OCI-LY7 (cell line): ENCODE measurements at regions not wholly inside any gene's neighbourhood (a gene's known extent, or its start where the extent isn't known, plus 50 kb on each side); places are given as distances from the start of the nearest gene placed in this dataset.

Experiments
- BruUV-seq: library from RNA; stranded (reverse); fragments of 400-500 nt; replicated peaks from 2 replicates; lab custom pipeline; 2021; lab: Mats Ljungman, UMichigan
- CTCF ChIA-PET: fragments of 300-600 bp; sonication (Branson Sonifier 250); formaldehyde crosslinking; loops from one replicate; lab custom pipeline; 2022; ENCODE audit warnings: antibody characterized with exemption; ENCODE audit not compliant: unreplicated experiment; lab: Charles Lee
- POLR2A ChIA-PET: fragments of 300-600 bp; sonication (Branson Sonifier 250); formaldehyde crosslinking; loops from one replicate; lab custom pipeline; 2022; ENCODE audit warnings: antibody characterized with exemption; lab: Charles Lee
- DNase-seq: peaks from one replicate; pipeline ENCODE4 v3.0.0-alpha.2; 2015; ENCODE audit warnings: low spot score
- H2AFZ ChIP-seq: fragments of 200-600 bp; sonication (generic), shearing (Covaris generic); 2 replicates; pipeline ENCODE4 v1.6.1; 2014; ENCODE audit warnings: mild to moderate bottlenecking, antibody characterized with exemption, low read length, moderate library complexity
- H3K27ac ChIP-seq: fragments of 200-600 bp; sonication (generic); 2 replicates; pipeline ENCODE4 v1.5.1; 2014; ENCODE audit warnings: mixed run types, low read depth, mild to moderate bottlenecking, moderate library complexity, low read length, inconsistent platforms; ENCODE audit not compliant: poor library complexity, severe bottlenecking
- H3K36me3 ChIP-seq: fragments of 200-600 bp; sonication (generic); 2 replicates; pipeline ENCODE4 v1.6.1; 2014; ENCODE audit warnings: mild to moderate bottlenecking, antibody characterized with exemption, low read length, moderate library complexity, mixed read lengths; ENCODE audit not compliant: insufficient read depth
- H3K4me1 ChIP-seq: fragments of 200-600 bp; sonication (generic); 2 replicates; pipeline ENCODE4 v1.5.1; 2014; ENCODE audit warnings: mild to moderate bottlenecking, low read length; ENCODE audit not compliant: insufficient read depth, poor library complexity, severe bottlenecking
- H3K4me2 ChIP-seq: fragments of 200-600 bp; sonication (generic); 2 replicates; pipeline ENCODE4 v1.6.1; 2014; ENCODE audit warnings: mild to moderate bottlenecking, low read length
- H3K4me3 ChIP-seq: fragments of 200-600 bp; sonication (generic); 2 replicates; pipeline ENCODE4 v1.5.1; 2014; ENCODE audit warnings: mild to moderate bottlenecking, low read depth, low read length; ENCODE audit not compliant: poor library complexity, severe bottlenecking
- H3K79me2 ChIP-seq: fragments of 200-600 bp; sonication (generic); 2 replicates; pipeline ENCODE4 v1.6.1; 2016; ENCODE audit warnings: low read depth, mild to moderate bottlenecking, low read length, moderate library complexity, mixed read lengths; ENCODE audit not compliant: insufficient read depth
- H3K9me2 ChIP-seq: fragments of 200-600 bp; sonication (generic); 2 replicates; pipeline ENCODE4 v1.6.1; 2016; ENCODE audit warnings: mild to moderate bottlenecking, low read length, mixed read lengths; ENCODE audit not compliant: insufficient read depth
- H3K9me3 ChIP-seq: fragments of 200-600 bp; sonication (generic); 2 replicates; pipeline ENCODE4 v1.6.1; 2014; ENCODE audit warnings: mild to moderate bottlenecking, mixed run types, low read length, mixed read lengths
- H4K20me1 ChIP-seq: fragments of 200-600 bp; sonication (generic); 2 replicates; pipeline ENCODE4 v1.6.1; 2014; ENCODE audit warnings: mild to moderate bottlenecking, antibody characterized with exemption, low read length, moderate library complexity, mixed read lengths; ENCODE audit not compliant: insufficient read depth
- CTCF ChIP-seq: fragments of 200-600 bp; sonication (generic); conservative IDR thresholded peaks from 2 replicates; pipeline ENCODE4 v1.5.1; 2014; ENCODE audit warnings: mild to moderate bottlenecking, antibody characterized with exemption, low read length, moderate library complexity, mixed read lengths
- EZH2phosphoT487 ChIP-seq: fragments of 200-600 bp; sonication (generic); IDR thresholded peaks from 2 replicates; pipeline ENCODE4 v1.6.1; 2018; ENCODE audit warnings: low read depth, borderline replicate concordance, mild to moderate bottlenecking, mixed run types, antibody characterized with exemption, low read length, moderate library complexity, mixed read lengths
- intact Hi-C: fragments of 100-400 bp; cut with micrococcal nuclease; formaldehyde crosslinking; loops from one replicate; pipeline ENCODE4 v1.10.0; 2022; ENCODE audit not compliant: unreplicated experiment

DNA sequence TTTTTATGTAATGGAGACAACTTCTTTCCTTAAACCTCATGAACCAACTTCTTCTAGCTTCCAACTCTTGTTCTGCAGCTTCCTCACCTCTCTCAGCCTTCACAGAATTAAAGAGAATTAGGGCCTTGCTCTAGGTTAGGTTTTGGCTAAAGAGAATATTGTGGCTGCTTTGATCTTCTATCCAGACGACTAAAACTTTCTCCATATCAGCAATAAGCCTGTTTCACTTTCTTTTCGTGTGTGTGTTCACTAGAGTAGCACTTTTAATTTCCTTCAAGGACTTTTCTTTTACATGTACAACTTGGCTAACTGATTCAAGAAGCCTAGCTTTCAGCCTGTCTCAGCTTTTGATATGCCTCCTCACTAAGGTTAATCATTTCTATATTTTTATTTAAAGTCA lies 596.1 kb upstream of the NRSN1 start:
- intact Hi-C loops = no loop called here
- CTCF ChIA-PET = no interaction called here

DNA sequence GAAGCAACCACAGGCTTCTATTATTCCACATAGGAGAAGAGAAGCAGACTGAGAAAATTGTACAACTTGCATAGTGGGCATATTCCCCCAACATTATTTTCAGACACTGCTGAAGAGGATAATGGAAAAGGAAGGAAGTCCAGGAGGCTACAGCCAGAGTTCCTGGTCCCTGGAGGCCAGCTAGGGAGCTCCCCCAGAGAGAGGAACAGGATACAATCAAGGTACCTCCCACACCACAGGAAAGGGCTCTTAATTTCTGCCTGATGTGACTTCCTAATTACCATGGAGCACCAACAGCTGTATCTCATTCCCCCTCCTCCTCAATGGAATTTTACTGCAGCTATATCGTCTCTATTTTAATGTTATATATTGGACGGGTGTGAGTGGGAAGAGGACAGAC lies 594.3 kb upstream of the NRSN1 start:
- H3K36me3 ChIP-seq = no peaks in the 10 kb centered on the region
- no peak overlapping the region for H3K4me2 ChIP-seq
- POLR2A ChIA-PET = no interaction called here
- H3K4me3 ChIP-seq = no peak overlapping the region
- intact Hi-C loops = no loop called here
- H3K79me2 ChIP-seq = no peaks in the 10 kb centered on the region
- CTCF ChIA-PET = no interaction called here
- no peaks in the 10 kb centered on the region for H3K4me1 ChIP-seq
- no peak for DNase-seq
- H3K9me2 ChIP-seq = no peaks in the 10 kb centered on the region
- no peak overlapping the region for H2AFZ ChIP-seq
- H3K9me3 ChIP-seq = no peaks in the 10 kb centered on the region
- TF ChIP-seq CTCF = no peak
- no peak for TF ChIP-seq EZH2phosphoT487
- H3K27ac ChIP-seq = no peak overlapping the region
- no TSS peak for BruUV-seq
- no peaks in the 10 kb centered on the region for H4K20me1 ChIP-seq

More for the DNA sequence above, 596.1 kb upstream of the NRSN1 start:
- TF ChIP-seq CTCF (no peak), EZH2phosphoT487 (no peak)
- POLR2A ChIA-PET = interaction anchor here (1.5 kb wide), 1 partner anchor 14 kb away, joined by 5 read pairs; no protein-coding TSS in a partner anchor
- Histone ChIP-seq H3K4me2 (no peak overlapping the region), H3K27ac (no peak overlapping the region), H4K20me1 (no peaks in the 10 kb centered on the region), H3K79me2 (no peaks in the 10 kb centered on the region), H3K4me1 (no peaks in the 10 kb centered on the region), H3K4me3 (no peak overlapping the region), H3K36me3 (no peaks in the 10 kb centered on the region), H3K9me2 (no peaks in the 10 kb centered on the region), H3K9me3 (no peaks in the 10 kb centered on the region), H2AFZ (no peak overlapping the region)
- no TSS peak for BruUV-seq
- no peak for DNase-seq

- no peak overlapping the region for H3K4me3 ChIP-seq
- H3K4me2 ChIP-seq = no peak overlapping the region
- H3K9me2 ChIP-seq = no peaks in the 10 kb centered on the region
- TF ChIP-seq CTCF (no peak), EZH2phosphoT487 (no peak)
- H3K27ac ChIP-seq = no peak overlapping the region
- H3K36me3 ChIP-seq = no peaks in the 10 kb centered on the region
- no peaks in the 10 kb centered on the region for H4K20me1 ChIP-seq
- CTCF ChIA-PET = no interaction called here
- intact Hi-C loops = no loop called here
- no TSS peak for BruUV-seq
- H3K4me1 ChIP-seq = no peaks in the 10 kb centered on the region
- DNase-seq = no peak
- no peaks in the 10 kb centered on the region for H3K9me3 ChIP-seq
- POLR2A ChIA-PET = no interaction called here
- H3K79me2 ChIP-seq = no peaks in the 10 kb centered on the region
- no peak overlapping the region for H2AFZ ChIP-seq
These were observed 593.8 kb upstream of the NRSN1 start for GRCh38 chr6:23532227-23532626.
